ENCODE measurements at regions not wholly inside any gene's neighbourhood (a gene's known extent, or its start where the extent isn't known, plus 50 kb on each side); places are given as distances from the start of the nearest gene placed in this dataset.

GRCh38 chr5:87769157-87769556, 356.4 kb upstream of the CCNH start:
- ATAC-seq, result no peak
- ChIA-PET CTCF (interaction anchor here (1.3 to 3.5 kb wide), 3 partner anchors 12 to 922 kb away, joined by 3 to 18 read pairs (median 4); no protein-coding TSS in a partner anchor), POLR2A (no interaction called here)
- Histone ChIP-seq H3K9me3 (no peaks in the 10 kb centered on the region), H3K27ac (no peak overlapping the region), H3K4me1 (no peaks in the 10 kb centered on the region), H3K4me2 (no peak overlapping the region), H3K4me3 (no peak overlapping the region)
- no peak for TF ChIP-seq RNF2 (IDR thresholded peaks at IDR 0.05; ENCODE audit: borderline replicate concordance, low read depth)
- TF ChIP-seq GATA3 (IDR thresholded peaks at IDR 0.05; ENCODE audit: borderline replicate concordance), result no peak
- no peak for TF ChIP-seq EP300 (IDR thresholded peaks at IDR 0.05)
- no peak for TF ChIP-seq REST (IDR thresholded peaks at IDR 0.05)
- no peak for FAIRE-seq
- no peak for DNase-seq (ENCODE audit: low read depth in 1 of 2, low spot score in 1 of 2)
- 29% methylated on average over 2 of the region's 2 CpGs for WGBS (ENCODE audit: missing lambda C conversion rate)

GRCh38 chr5:87768190-87768589, 355.5 kb upstream of the CCNH start:
- FAIRE-seq (no peak), DNase-seq (ENCODE audit: low read depth in 1 of 2, low spot score in 1 of 2) (no peak), ATAC-seq (no peak)
- no peak overlapping the region for H3K4me2 ChIP-seq
- H3K27ac ChIP-seq, result no peak overlapping the region
- no peaks in the 10 kb centered on the region for H3K9me3 ChIP-seq
- H3K4me1 ChIP-seq, result no peaks in the 10 kb centered on the region
- TF ChIP-seq HOXB13 (CRISPR knock-in tag; IDR thresholded peaks at IDR 0.05; ENCODE audit: low read depth), result no peak
- no peak for TF ChIP-seq REST (IDR thresholded peaks at IDR 0.05)
- no peak for TF ChIP-seq PBX3 (IDR thresholded peaks at IDR 0.05)
- TF ChIP-seq ZSCAN20 (CRISPR knock-in tag; IDR thresholded peaks at IDR 0.05), result no peak
- no peak for TF ChIP-seq FOSB (CRISPR knock-in tag; IDR thresholded peaks at IDR 0.05)
- no peak for TF ChIP-seq MAFK (IDR thresholded peaks at IDR 0.05; ENCODE audit: partially characterized antibody)
- no peak for TF ChIP-seq HDAC2 (IDR thresholded peaks at IDR 0.05)
- no peak for TF ChIP-seq CBX2 (IDR thresholded peaks at IDR 0.05; ENCODE audit: borderline replicate concordance, low read depth)
- no peak for TF ChIP-seq ZC3H11A (IDR thresholded peaks at IDR 0.05)
- no peak overlapping the region for H3K4me3 ChIP-seq
- WGBS (ENCODE audit: missing lambda C conversion rate), result 22% methylated on average over 2 of the region's 2 CpGs
- POLR2A ChIA-PET, result no interaction called here
- CTCF ChIA-PET, result interaction anchor here (1.4 kb wide), 1 partner anchor 15 kb away, joined by 4 read pairs; no protein-coding TSS in a partner anchor

- DNase-seq (ENCODE audit: low read depth in 1 of 2, low spot score in 1 of 2), result no peak
- Histone ChIP-seq H3K4me1 (no peaks in the 10 kb centered on the region), H3K4me3 (no peak overlapping the region), H3K27ac (no peak overlapping the region), H3K4me2 (no peak overlapping the region), H3K9me3 (no peaks in the 10 kb centered on the region)
- no peak for ATAC-seq
- ChIA-PET CTCF (interaction anchor here (0.9 kb wide), 1 partner anchor 16 kb away, joined by 3 read pairs; no protein-coding TSS in a partner anchor), POLR2A (no interaction called here)
- 5% methylated on average over 4 of the region's 5 CpGs for WGBS (ENCODE audit: missing lambda C conversion rate)
- no peak for FAIRE-seq
- no peak for TF ChIP-seq REST (IDR thresholded peaks at IDR 0.05)
- no peak for TF ChIP-seq MAZ (IDR thresholded peaks at IDR 0.05; ENCODE audit: borderline replicate concordance, low read depth, low read length)
- TF ChIP-seq FOSB (CRISPR knock-in tag; IDR thresholded peaks at IDR 0.05), result no peak
- no peak for TF ChIP-seq TP53 (CRISPR knock-in tag; IDR thresholded peaks at IDR 0.05)
- no peak for TF ChIP-seq EHF (CRISPR knock-in tag; IDR thresholded peaks at IDR 0.05)
- TF ChIP-seq NFE2L2 (conservative IDR thresholded peaks at IDR 0.05; ENCODE audit: low read length), result no peak
- TF ChIP-seq CBX2 (IDR thresholded peaks at IDR 0.05; ENCODE audit: borderline replicate concordance, low read depth), result no peak
- no peak for TF ChIP-seq JUN (IDR thresholded peaks at IDR 0.05)
- no peak for TF ChIP-seq HDAC2 (IDR thresholded peaks at IDR 0.05)
- no peak for TF ChIP-seq CTCF (IDR thresholded peaks at IDR 0.05)
- TF ChIP-seq GATA3 (IDR thresholded peaks at IDR 0.05; ENCODE audit: borderline replicate concordance), result no peak
- no peak for TF ChIP-seq SREBF2 (IDR thresholded peaks at IDR 0.05)
Measured at GRCh38 chr5:87765009-87765408, 352.3 kb upstream of the CCNH start.
